Hematopoietic multipotent progenitor cell treated with erythropoietin and hydrocortisone succinate and interleukin-3 and kit ligand, for 8 days (in vitro differentiated cells): ENCODE measurements at regions not wholly inside any gene's neighbourhood (a gene's known extent, or its start where the extent isn't known, plus 50 kb on each side); places are given as distances from the start of the nearest gene placed in this dataset.

Source experiments
- DNase-seq: peaks from one replicate; pipeline ENCODE4 v3.0.0-alpha.2; 2015

- DNase-seq, result no peak
Observed at GRCh38 chr2:154587739-154588138, 110.8 kb upstream of the KCNJ3 start.

- no peak for DNase-seq
Observed at GRCh38 chr2:154588838-154589237, 109.7 kb upstream of the KCNJ3 start.

GRCh38 chr2:154589514-154589913 lies 109.0 kb upstream of the KCNJ3 start:
- DNase-seq, result no peak

- no peak for DNase-seq
Observed at GRCh38 chr2:154591294-154591820, 107.1 kb upstream of the KCNJ3 start.

GRCh38 chr2:154599189-154599588 lies 99.3 kb upstream of the KCNJ3 start:
- no peak for DNase-seq

- DNase-seq, result no peak
Observed at GRCh38 chr2:154600927-154601494, 97.5 kb upstream of the KCNJ3 start.

GRCh38 chr2:154603682-154604081 lies 94.8 kb upstream of the KCNJ3 start:
- DNase-seq, result no peak

- no peak for DNase-seq
Observed at GRCh38 chr2:154608438-154608837, 90.1 kb upstream of the KCNJ3 start.

GRCh38 chr2:154614906-154615305 lies 83.6 kb upstream of the KCNJ3 start:
- DNase-seq, result no peak

- no peak for DNase-seq
Observed at GRCh38 chr2:154616659-154617058, 81.8 kb upstream of the KCNJ3 start.

- DNase-seq, result no peak
Observed at GRCh38 chr2:154620471-154620870, 78.0 kb upstream of the KCNJ3 start.

GRCh38 chr2:154623819-154624218 lies 74.7 kb upstream of the KCNJ3 start:
- peak; percentile 17 for DNase-seq

- no peak for DNase-seq
Observed at GRCh38 chr2:154637456-154637855, 61.0 kb upstream of the KCNJ3 start.

- no peak for DNase-seq
Observed at GRCh38 chr2:154638783-154639182, 59.7 kb upstream of the KCNJ3 start.

- no peak for DNase-seq
Observed at GRCh38 chr2:154640000-154640399, 58.5 kb upstream of the KCNJ3 start.
